ENCODE measurements at regions not wholly inside any gene's neighbourhood (a gene's known extent, or its start where the extent isn't known, plus 50 kb on each side); places are given as distances from the start of the nearest gene placed in this dataset.

DNA sequence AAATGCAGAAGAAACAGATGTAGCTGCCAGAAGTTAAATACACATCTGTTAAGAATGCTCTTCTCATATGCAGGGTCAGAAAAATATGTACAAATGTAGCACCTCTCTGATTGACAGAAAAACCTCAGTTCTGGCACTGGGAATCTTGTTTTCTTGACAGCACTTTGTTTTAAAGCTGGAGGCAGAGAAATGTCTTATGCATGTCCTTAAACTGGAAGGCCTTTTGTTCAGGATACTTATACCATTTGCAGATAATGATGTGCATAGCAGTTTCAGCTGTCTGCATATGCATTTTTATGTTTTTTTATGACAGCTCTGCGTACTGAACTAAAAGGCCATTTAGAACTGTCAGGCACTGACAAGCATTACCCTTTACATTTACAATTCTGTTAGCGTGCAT lies 567.9 kb downstream of the EBF1 start:
- TF ChIP-seq EZH2 (IDR thresholded peaks at IDR 0.05; ENCODE audit: low read length): no peak
- TF ChIP-seq, protein P1, sequence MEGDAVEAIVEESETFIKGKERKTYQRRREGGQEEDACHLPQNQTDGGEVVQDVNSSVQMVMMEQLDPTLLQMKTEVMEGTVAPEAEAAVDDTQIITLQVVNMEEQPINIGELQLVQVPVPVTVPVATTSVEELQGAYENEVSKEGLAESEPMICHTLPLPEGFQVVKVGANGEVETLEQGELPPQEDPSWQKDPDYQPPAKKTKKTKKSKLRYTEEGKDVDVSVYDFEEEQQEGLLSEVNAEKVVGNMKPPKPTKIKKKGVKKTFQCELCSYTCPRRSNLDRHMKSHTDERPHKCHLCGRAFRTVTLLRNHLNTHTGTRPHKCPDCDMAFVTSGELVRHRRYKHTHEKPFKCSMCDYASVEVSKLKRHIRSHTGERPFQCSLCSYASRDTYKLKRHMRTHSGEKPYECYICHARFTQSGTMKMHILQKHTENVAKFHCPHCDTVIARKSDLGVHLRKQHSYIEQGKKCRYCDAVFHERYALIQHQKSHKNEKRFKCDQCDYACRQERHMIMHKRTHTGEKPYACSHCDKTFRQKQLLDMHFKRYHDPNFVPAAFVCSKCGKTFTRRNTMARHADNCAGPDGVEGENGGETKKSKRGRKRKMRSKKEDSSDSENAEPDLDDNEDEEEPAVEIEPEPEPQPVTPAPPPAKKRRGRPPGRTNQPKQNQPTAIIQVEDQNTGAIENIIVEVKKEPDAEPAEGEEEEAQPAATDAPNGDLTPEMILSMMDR (optimal IDR thresholded peaks at IDR 0.05 in 1 of 3, IDR thresholded peaks at IDR 0.05 in 1 of 3, conservative IDR thresholded peaks at IDR 0.05 in 1 of 3; ENCODE audit: extremely low read depth in 1 of 3, insufficient read depth in 2 of 3, low read length in 3 of 3): no peak

All from keratinocyte (primary cell).